ENCODE measurements at regions not wholly inside any gene's neighbourhood (a gene's known extent, or its start where the extent isn't known, plus 50 kb on each side); places are given as distances from the start of the nearest gene placed in this dataset.

DNA sequence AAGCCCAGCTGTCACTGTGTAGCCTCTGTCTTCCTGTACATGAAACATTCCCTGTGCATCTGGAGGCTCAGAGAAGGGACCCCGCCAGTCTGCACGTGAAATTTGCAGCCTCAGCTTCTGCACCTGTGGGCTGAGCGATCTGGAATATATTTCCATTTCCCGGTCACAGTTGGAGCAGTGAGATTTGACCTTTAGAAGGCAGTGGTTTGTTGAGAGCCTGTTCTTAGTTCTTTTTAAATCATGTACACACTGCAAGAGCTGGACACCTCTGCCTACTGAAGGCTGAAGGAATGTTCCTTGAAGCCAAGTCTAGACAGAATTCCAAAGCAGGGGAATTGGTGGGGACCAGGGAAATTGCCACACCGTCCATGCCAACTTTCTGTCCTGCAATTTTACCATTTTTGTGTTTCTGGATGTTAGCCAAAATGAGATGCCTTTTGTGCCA is 706.6 kb downstream of the INHBA start:
- TF ChIP-seq, protein P1, sequence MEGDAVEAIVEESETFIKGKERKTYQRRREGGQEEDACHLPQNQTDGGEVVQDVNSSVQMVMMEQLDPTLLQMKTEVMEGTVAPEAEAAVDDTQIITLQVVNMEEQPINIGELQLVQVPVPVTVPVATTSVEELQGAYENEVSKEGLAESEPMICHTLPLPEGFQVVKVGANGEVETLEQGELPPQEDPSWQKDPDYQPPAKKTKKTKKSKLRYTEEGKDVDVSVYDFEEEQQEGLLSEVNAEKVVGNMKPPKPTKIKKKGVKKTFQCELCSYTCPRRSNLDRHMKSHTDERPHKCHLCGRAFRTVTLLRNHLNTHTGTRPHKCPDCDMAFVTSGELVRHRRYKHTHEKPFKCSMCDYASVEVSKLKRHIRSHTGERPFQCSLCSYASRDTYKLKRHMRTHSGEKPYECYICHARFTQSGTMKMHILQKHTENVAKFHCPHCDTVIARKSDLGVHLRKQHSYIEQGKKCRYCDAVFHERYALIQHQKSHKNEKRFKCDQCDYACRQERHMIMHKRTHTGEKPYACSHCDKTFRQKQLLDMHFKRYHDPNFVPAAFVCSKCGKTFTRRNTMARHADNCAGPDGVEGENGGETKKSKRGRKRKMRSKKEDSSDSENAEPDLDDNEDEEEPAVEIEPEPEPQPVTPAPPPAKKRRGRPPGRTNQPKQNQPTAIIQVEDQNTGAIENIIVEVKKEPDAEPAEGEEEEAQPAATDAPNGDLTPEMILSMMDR (IDR thresholded peaks at IDR 0.05; ENCODE audit: low read depth, low read length) = no peak
- H3K4me3 ChIP-seq (ENCODE audit: low read depth, low read length) = no peak overlapping the region

DNA sequence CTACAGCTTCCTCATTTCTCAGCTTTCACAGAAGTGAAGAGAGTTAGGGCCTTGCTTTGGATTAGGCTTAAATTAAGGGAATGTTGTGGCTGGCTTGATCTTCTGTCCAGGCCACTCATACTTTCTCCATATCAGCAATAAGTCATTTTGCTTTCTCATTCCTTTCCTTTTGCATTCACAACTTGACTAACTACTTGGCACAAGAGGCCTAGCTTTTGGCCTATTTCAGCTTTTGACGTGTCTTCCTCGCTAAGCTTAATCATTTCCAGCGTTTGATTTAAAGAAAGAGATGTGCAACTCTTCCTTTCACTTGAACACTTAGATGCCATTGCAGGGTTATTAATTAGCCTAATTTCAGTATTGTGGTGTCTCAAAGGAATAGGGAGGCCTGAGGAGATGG is 712.0 kb downstream of the INHBA start:
- no peak overlapping the region for H3K4me3 ChIP-seq (ENCODE audit: low read depth, low read length)
- TF ChIP-seq, protein P1 (IDR thresholded peaks at IDR 0.05; ENCODE audit: low read depth, low read length) = no peak

DNA sequence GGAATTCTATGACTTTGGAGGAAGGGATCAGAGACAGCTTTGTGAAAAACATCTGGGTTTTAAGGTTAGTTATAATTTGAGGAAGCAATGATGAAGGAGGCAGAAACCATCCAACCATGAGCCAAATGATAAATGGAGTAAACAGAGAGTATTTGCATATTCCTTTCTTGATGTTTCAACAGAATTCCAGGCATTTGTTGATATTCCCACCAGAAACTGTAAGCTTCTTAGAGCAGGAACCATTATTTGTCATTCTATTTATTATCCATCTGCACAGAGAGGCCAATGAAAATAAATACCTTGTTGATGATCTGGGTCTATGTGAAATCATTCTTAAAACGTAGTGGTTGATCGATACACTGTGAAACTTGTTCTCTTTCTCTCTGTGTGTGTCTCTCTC is 715.3 kb downstream of the INHBA start:
- no peak overlapping the region for H3K4me3 ChIP-seq (ENCODE audit: low read depth, low read length)
- TF ChIP-seq, protein P1 (IDR thresholded peaks at IDR 0.05; ENCODE audit: low read depth, low read length) = no peak

DNA sequence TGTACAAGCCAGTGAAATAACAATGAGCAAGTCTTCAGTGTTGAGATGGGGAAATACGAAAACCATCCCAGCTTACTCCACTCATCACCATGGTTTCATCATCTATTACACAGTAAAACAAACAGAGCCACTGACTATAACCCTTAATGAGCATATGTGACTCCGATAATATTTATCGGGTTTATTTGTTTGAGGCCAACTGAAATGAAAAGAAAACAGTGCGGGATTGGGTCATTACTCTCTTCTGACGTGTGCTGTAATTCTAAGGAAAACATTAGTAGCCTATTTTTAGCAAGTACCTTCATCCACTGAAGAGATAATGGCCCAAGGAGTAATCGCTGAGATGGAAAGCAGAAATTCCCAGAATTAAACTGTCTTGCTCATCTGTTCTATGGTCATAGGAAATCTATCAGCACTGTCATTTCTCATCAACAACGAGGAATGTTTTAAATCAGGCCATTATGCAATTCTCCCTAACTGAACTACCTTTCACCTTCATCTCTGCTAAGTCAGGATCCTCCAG is 716.5 kb downstream of the INHBA start:
- H3K4me3 ChIP-seq (ENCODE audit: low read depth, low read length) = no peak overlapping the region
- TF ChIP-seq, protein P1 (IDR thresholded peaks at IDR 0.05; ENCODE audit: low read depth, low read length) = no peak

DNA sequence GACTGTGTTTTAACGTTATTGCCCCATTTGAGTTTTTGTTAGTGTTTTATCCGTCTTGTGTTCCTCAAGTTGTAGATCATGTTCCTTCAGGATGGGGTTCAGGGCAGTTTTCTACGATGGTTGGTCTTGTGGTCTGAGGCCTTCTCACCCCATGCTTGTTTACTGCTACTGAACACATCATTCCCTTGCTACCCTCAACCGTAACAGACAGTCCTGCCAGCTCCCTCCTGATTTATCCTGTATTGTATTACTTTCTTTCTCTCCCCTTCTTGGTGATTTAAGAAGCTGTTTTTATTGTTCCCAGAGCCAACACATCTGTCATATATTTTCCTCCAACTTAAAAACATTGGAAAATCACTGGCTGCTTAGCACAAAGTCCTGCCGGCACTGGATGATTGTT is 719.8 kb downstream of the INHBA start:
- H3K4me3 ChIP-seq (ENCODE audit: low read depth, low read length) = no peak overlapping the region
- TF ChIP-seq, protein P1 (IDR thresholded peaks at IDR 0.05; ENCODE audit: low read depth, low read length) = no peak

DNA sequence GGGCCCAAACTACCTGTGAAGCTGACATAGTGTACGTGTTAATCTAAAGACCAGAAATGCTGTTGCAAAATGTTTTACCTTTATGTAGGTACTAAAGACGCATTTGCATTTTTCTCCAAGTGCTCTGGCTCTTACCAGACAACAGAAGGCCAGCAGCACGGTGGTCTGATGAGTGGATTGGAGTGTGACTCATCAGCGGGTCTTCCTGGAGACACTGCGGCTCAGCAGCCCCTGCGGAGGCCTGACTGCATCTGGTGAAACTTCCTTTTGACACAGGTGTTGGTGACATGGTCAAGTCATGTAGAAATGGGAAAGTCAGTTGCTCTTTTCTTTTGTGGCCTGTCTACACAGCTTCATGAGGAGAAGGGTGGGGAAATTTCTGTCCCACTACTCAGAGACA is 723.6 kb downstream of the INHBA start:
- no peak overlapping the region for H3K4me3 ChIP-seq (ENCODE audit: low read depth, low read length)
- TF ChIP-seq, protein P1 (IDR thresholded peaks at IDR 0.05; ENCODE audit: low read depth, low read length) = no peak

DNA sequence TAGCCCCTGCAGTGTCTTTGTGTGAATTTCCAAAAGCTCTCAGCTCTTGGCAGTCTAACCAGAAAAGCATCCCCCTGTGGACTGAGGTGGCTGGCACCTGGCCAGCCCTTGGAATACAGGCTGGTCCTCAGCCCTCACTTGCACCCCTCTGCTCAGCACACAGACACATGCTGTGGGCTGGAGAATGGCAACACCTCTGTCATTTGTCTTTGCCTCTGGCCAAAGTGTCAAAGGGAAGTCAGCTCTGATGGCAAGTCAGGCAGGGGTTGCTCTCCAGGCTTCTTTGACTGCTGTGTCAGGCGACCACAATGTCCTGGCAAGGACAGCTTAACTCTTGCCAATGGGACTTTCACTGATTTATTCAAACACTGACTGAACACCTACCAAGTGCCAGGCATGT is 724.8 kb downstream of the INHBA start:
- no peak overlapping the region for H3K4me3 ChIP-seq (ENCODE audit: low read depth, low read length)
- TF ChIP-seq, protein P1 (IDR thresholded peaks at IDR 0.05; ENCODE audit: low read depth, low read length) = no peak

Data from WI38 (cell line).